Gastroesophageal sphincter (tissue), 3 donors: ENCODE measurements at regions not wholly inside any gene's neighbourhood (a gene's known extent, or its start where the extent isn't known, plus 50 kb on each side); places are given as distances from the start of the nearest gene placed in this dataset.

Source experiments
- CTCF ChIP-seq, 4 experiments: fragments of 200-600 bp in 2 of 4; fragments of 450-650 bp in 2 of 4; sonication (generic) in 1 of 4; IDR thresholded peaks; one replicate each; pipeline ENCODE4 v1.5.1; 2017 to 2019; ENCODE audit warnings: antibody characterized with exemption in 4 of 4, mild to moderate bottlenecking in 2 of 4, moderate library complexity in 2 of 4
- EP300 ChIP-seq: sonication (generic); formaldehyde crosslinking; IDR thresholded peaks from one replicate; pipeline ENCODE4 v1.6.1; 2017; ENCODE audit warnings: antibody characterized with exemption, mild to moderate bottlenecking
- POLR2A ChIP-seq, 2 donors: fragments of 450-650 bp; IDR thresholded peaks; one replicate each; pipeline ENCODE4 v1.6.1; 2017; ENCODE audit warnings: antibody characterized with exemption in 2 of 2, mild to moderate bottlenecking in 2 of 2, moderate library complexity in 1 of 2
- POLR2AphosphoS5 ChIP-seq: sonication (generic); formaldehyde crosslinking; IDR thresholded peaks from one replicate; pipeline ENCODE4 v1.6.1; 2017; ENCODE audit warnings: antibody characterized with exemption

- TF ChIP-seq CTCF (IDR thresholded peaks at IDR 0.05) (no peak), POLR2AphosphoS5 (no peak), POLR2A (IDR thresholded peaks at IDR 0.05) (no peak), EP300 (no peak)
These were observed 1383.3 kb downstream of the TBC1D22A start for GRCh38 chr22:48145738-48146137.
